HT1080 (cell line): ENCODE measurements at regions not wholly inside any gene's neighbourhood (a gene's known extent, or its start where the extent isn't known, plus 50 kb on each side); places are given as distances from the start of the nearest gene placed in this dataset.

Source experiments
- DNase-seq: peaks from one replicate; pipeline ENCODE4 v3.0.0-alpha.2; 2015; ENCODE audit warnings: low read depth

GRCh38 chrX:109842611-109843010, 109.6 kb upstream of the ACSL4 start:
- DNase-seq: no peak

- DNase-seq: no peak
These were observed 111.1 kb upstream of the ACSL4 start for GRCh38 chrX:109843963-109844751.

- no peak for DNase-seq
These were observed 111.9 kb upstream of the ACSL4 start for GRCh38 chrX:109844986-109845385.

- DNase-seq: no peak
These were observed 112.9 kb upstream of the ACSL4 start for GRCh38 chrX:109845996-109846395.

GRCh38 chrX:109847257-109848187, 114.5 kb upstream of the ACSL4 start:
- DNase-seq: peak; percentile 85

GRCh38 chrX:109848461-109849050, 115.5 kb upstream of the ACSL4 start:
- DNase-seq: no peak

GRCh38 chrX:109854096-109854495, 121.0 kb upstream of the ACSL4 start:
- no peak for DNase-seq

- no peak for DNase-seq
These were observed 122.4 kb upstream of the ACSL4 start for GRCh38 chrX:109855501-109855900.

GRCh38 chrX:109856974-109857373, 123.9 kb upstream of the ACSL4 start:
- DNase-seq: no peak

- no peak for DNase-seq
These were observed 124.6 kb upstream of the ACSL4 start for GRCh38 chrX:109857584-109858228.

GRCh38 chrX:109858602-109859341, 125.7 kb upstream of the ACSL4 start:
- no peak for DNase-seq

GRCh38 chrX:109859651-109860050, 126.6 kb upstream of the ACSL4 start:
- DNase-seq: no peak

- no peak for DNase-seq
These were observed 129.4 kb upstream of the ACSL4 start for GRCh38 chrX:109862433-109862832.

GRCh38 chrX:109863811-109864210, 130.8 kb upstream of the ACSL4 start:
- DNase-seq: no peak

GRCh38 chrX:109871121-109871888, 131.6 kb upstream of the TMEM164 start:
- no peak for DNase-seq

GRCh38 chrX:109872021-109872732, 130.7 kb upstream of the TMEM164 start:
- no peak for DNase-seq

- DNase-seq: no peak
These were observed 129.3 kb upstream of the TMEM164 start for GRCh38 chrX:109873574-109873973.

- no peak for DNase-seq
These were observed 128.9 kb upstream of the TMEM164 start for GRCh38 chrX:109873983-109874382.

- no peak for DNase-seq
These were observed 128.4 kb upstream of the TMEM164 start for GRCh38 chrX:109874548-109874947.
